ENCODE measurements at regions not wholly inside any gene's neighbourhood (a gene's known extent, or its start where the extent isn't known, plus 50 kb on each side); places are given as distances from the start of the nearest gene placed in this dataset.

- Histone ChIP-seq H3K4me1 (ENCODE audit: control insufficient read depth in 1 of 2, insufficient read depth in 2 of 2, low read length in 2 of 2) (no peaks in the 10 kb centered on the region), H3K4me2 (replicated peaks; ENCODE audit: extremely low read depth, low read length, poor library complexity, severe bottlenecking) (no peak overlapping the region), H3K27me3 (ENCODE audit: control insufficient read depth in 2 of 2, insufficient read depth in 2 of 2, low read length in 2 of 2) (no peaks in the 10 kb centered on the region), H2AFZ (ENCODE audit: insufficient read depth, low read depth, low read length, poor library complexity, severe bottlenecking) (no peak overlapping the region), H3K79me2 (ENCODE audit: insufficient read depth, low read length) (no peaks in the 10 kb centered on the region), H3K9ac (ENCODE audit: insufficient read depth, low read length, poor library complexity, severe bottlenecking) (no peak overlapping the region), H3K27ac (ENCODE audit: low read depth in 1 of 2, low read length in 2 of 2) (no peak overlapping the region), H3K4me3 (replicated peaks in 1 of 3; ENCODE audit: low read depth in 2 of 3, low read length in 3 of 3) (no peak overlapping the region), H3K9me3 (replicated peaks in 1 of 2; ENCODE audit: control insufficient read depth in 1 of 2, insufficient read depth in 1 of 2, low read length in 2 of 2) (no peaks in the 10 kb centered on the region), H3K36me3 (replicated peaks in 1 of 2; ENCODE audit: control insufficient read depth in 1 of 2, insufficient read depth in 2 of 2, low read length in 2 of 2) (no peaks in the 10 kb centered on the region), H4K20me1 (ENCODE audit: insufficient read depth, low read length) (no peaks in the 10 kb centered on the region)
- TF ChIP-seq CTCF (IDR thresholded peaks at IDR 0.05): no peak
- Mint-ChIP-seq H3K4me3 (no peak overlapping the region), H3K27me3 (ENCODE audit: low read depth in 3 of 3) (peaks cover 0 to 2% (median 0%) of the 10 kb centered on the region in 3 donors), H3K9me3 (peaks cover 0 to 3% (median 0%) of the 10 kb centered on the region in 7 donors), H3K27ac (no peak overlapping the region), H3K36me3 (no peaks in the 10 kb centered on the region), H3K4me1 (peaks cover 2% of the 10 kb centered on the region)
- no CpG with 5 or more reads among the region's 2 CpGs for WGBS (ENCODE audit: insufficient coverage)
- no peak for DNase-seq
- intact Hi-C loops (cut with micrococcal nuclease): no loop called here
Observed at GRCh38 chr2:126368758-126369157, 287.2 kb upstream of the GYPC start.

GRCh38 chr2:126370201-126370600 is 285.8 kb upstream of the GYPC start:
- H3K4me3 ChIP-seq (replicated peaks in 1 of 3; ENCODE audit: low read depth in 2 of 3, low read length in 3 of 3): no peak overlapping the region
- H3K79me2 ChIP-seq (ENCODE audit: insufficient read depth, low read length): no peaks in the 10 kb centered on the region
- peaks cover 2% of the 10 kb centered on the region for H3K4me1 Mint-ChIP-seq
- no peak overlapping the region for H3K9ac ChIP-seq (ENCODE audit: insufficient read depth, low read length, poor library complexity, severe bottlenecking)
- no peaks in the 10 kb centered on the region for H3K9me3 ChIP-seq (replicated peaks in 1 of 2; ENCODE audit: control insufficient read depth in 1 of 2, insufficient read depth in 1 of 2, low read length in 2 of 2)
- intact Hi-C loops (cut with micrococcal nuclease): no loop called here
- H3K36me3 ChIP-seq (replicated peaks in 1 of 2; ENCODE audit: control insufficient read depth in 1 of 2, insufficient read depth in 2 of 2, low read length in 2 of 2): no peaks in the 10 kb centered on the region
- H3K27ac ChIP-seq (ENCODE audit: low read depth in 1 of 2, low read length in 2 of 2): no peak overlapping the region
- H3K4me2 ChIP-seq (replicated peaks; ENCODE audit: extremely low read depth, low read length, poor library complexity, severe bottlenecking): no peak overlapping the region
- H4K20me1 ChIP-seq (ENCODE audit: insufficient read depth, low read length): no peaks in the 10 kb centered on the region
- no peaks in the 10 kb centered on the region for H3K4me1 ChIP-seq (ENCODE audit: control insufficient read depth in 1 of 2, insufficient read depth in 2 of 2, low read length in 2 of 2)
- H3K27me3 ChIP-seq (ENCODE audit: control insufficient read depth in 2 of 2, insufficient read depth in 2 of 2, low read length in 2 of 2): no peaks in the 10 kb centered on the region
- no peak overlapping the region for H3K4me3 Mint-ChIP-seq
- TF ChIP-seq CTCF (IDR thresholded peaks at IDR 0.05): no peak
- no peaks in the 10 kb centered on the region for H3K36me3 Mint-ChIP-seq
- no peak overlapping the region for H2AFZ ChIP-seq (ENCODE audit: insufficient read depth, low read depth, low read length, poor library complexity, severe bottlenecking)
- 100% methylated on average over 1 of the region's 2 CpGs for WGBS (ENCODE audit: insufficient coverage)
- no peak overlapping the region for H3K27ac Mint-ChIP-seq
- peaks cover 0 to 3% (median 2%) of the 10 kb centered on the region in 7 donors for H3K9me3 Mint-ChIP-seq
- DNase-seq: no peak
- H3K27me3 Mint-ChIP-seq (ENCODE audit: low read depth in 3 of 3): peaks cover 0 to 4% (median 2%) of the 10 kb centered on the region in 3 donors
